K562 (cell line): ENCODE measurements at regions not wholly inside any gene's neighbourhood (a gene's known extent, or its start where the extent isn't known, plus 50 kb on each side); places are given as distances from the start of the nearest gene placed in this dataset.

ENCODE experiments used
- ATAC-seq: fragments of 200-7000 bp; cut with Tn5 transposase; 3 replicates; pipeline ENCODE4 v1.9.1; 2020; ENCODE audit warnings: moderate library complexity
- BruUV-seq: library from RNA; stranded (reverse); fragments of 400-500 nt; replicated peaks from 2 replicates; lab custom pipeline; 2021; lab: Mats Ljungman, UMichigan
- CTCF ChIA-PET: fragments of 300-600 bp; formaldehyde crosslinking; extraction: SDS; loops from one replicate; lab custom pipeline; 2021; ENCODE audit warnings: low intra/inter-chr PET ratio; lab: Yijun Ruan, JAX
- POLR2A ChIA-PET: fragments of 300-600, 350-650 bp; sonication (Branson Sonifier 250); formaldehyde crosslinking; extraction: SDS; loops from one replicate; lab custom pipeline; 2021; ENCODE audit warnings: antibody characterized with exemption, inconsistent platforms; lab: Yijun Ruan, JAX
- DNase-seq, 4 experiments: peaks; one replicate each; pipeline versions ENCODE4 v3.0.0 to v3.0.0-alpha.2; 2011 to 2018; ENCODE audit warnings: low spot score in 3 of 4, mixed read lengths in 3 of 4; ENCODE audit errors: extremely low read depth in 1 of 4
- FAIRE-seq: peaks from 2 replicates; lab custom pipeline; 2011; peaks lifted over from hg19 to GRCh38; lab: Jason Lieb, UNC
- H2AFZ ChIP-seq: 2 replicates; pipeline ENCODE4 v1.6.0; 2011; ENCODE audit warnings: low read depth, low read length, control low read depth, inconsistent platforms
- H3K27ac ChIP-seq: fragments of 200-600 bp; 3 replicates; pipeline ENCODE4 v1.8.0; 2011; ENCODE audit warnings: low read depth, mild to moderate bottlenecking, control low read depth, inconsistent platforms, low read length, moderate library complexity, mixed read lengths; ENCODE audit errors: extremely low read depth
- H3K27me3 ChIP-seq, 2 experiments: fragments of 300-600 bp in 1 of 2; 2 replicates in 1 of 2; 3 replicates in 1 of 2; pipeline versions ENCODE4 v1.6.0 to v1.8.0; 2011; ENCODE audit warnings: inconsistent platforms in 2 of 2, low read length in 2 of 2, mild to moderate bottlenecking in 1 of 2, mixed read lengths in 1 of 2, moderate library complexity in 1 of 2; ENCODE audit not compliant: control insufficient read depth in 2 of 2, insufficient read depth in 2 of 2
- H3K36me3 ChIP-seq: fragments of 300-600 bp; 3 replicates; pipeline ENCODE4 v1.8.0; 2011; ENCODE audit warnings: mild to moderate bottlenecking, low read length, inconsistent platforms; ENCODE audit not compliant: control insufficient read depth, insufficient read depth
- H3K4me1 ChIP-seq, 2 experiments: fragments of 200-600 bp in 1 of 2; replicated peaks in 1 of 2; 2 replicates in 1 of 2; 3 replicates in 1 of 2; pipeline versions ENCODE4 v1.5.1 to v1.8.0; 2011; ENCODE audit warnings: inconsistent platforms in 2 of 2, low read length in 2 of 2, mild to moderate bottlenecking in 1 of 2, mixed read lengths in 1 of 2, moderate library complexity in 1 of 2; ENCODE audit not compliant: control insufficient read depth in 2 of 2, insufficient read depth in 2 of 2
- H3K4me2 ChIP-seq: 2 replicates; pipeline ENCODE4 v1.6.1; 2011; ENCODE audit warnings: low read length, control low read depth, inconsistent platforms, mixed read lengths; ENCODE audit not compliant: insufficient read depth
- H3K4me3 ChIP-seq: fragments of 200-600 bp; sonication (generic), shearing (Covaris generic); 2 replicates; pipeline ENCODE4 v1.5.1; 2016; ENCODE audit warnings: control low read depth, inconsistent platforms
- H3K79me2 ChIP-seq: fragments of 200-600 bp; 3 replicates; pipeline ENCODE4 v1.8.0; 2011; ENCODE audit warnings: low read length, inconsistent platforms; ENCODE audit not compliant: control insufficient read depth, insufficient read depth
- H3K9ac ChIP-seq, 2 experiments: 2 replicates each; pipeline versions ENCODE4 v1.6.0 to v1.6.1; 2011; ENCODE audit warnings: low read depth in 2 of 2, low read length in 2 of 2, control low read depth in 1 of 2, inconsistent platforms in 1 of 2, mild to moderate bottlenecking in 1 of 2, mixed read lengths in 1 of 2; ENCODE audit not compliant: insufficient read depth in 1 of 2
- H3K9me1 ChIP-seq: one replicate; pipeline ENCODE4 v1.6.0; 2011; ENCODE audit warnings: inconsistent platforms, mild to moderate bottlenecking, low read length, moderate library complexity; ENCODE audit not compliant: control insufficient read depth, insufficient read depth
- H3K9me3 ChIP-seq: replicated peaks from 2 replicates; pipeline ENCODE4 v1.5.1; 2011; ENCODE audit warnings: low read depth, low read length, inconsistent platforms; ENCODE audit not compliant: control insufficient read depth, insufficient read depth
- H4K20me1 ChIP-seq: replicated peaks from 2 replicates; pipeline ENCODE4 v1.6.1; 2011; ENCODE audit warnings: low read length, inconsistent platforms, mixed read lengths; ENCODE audit not compliant: control insufficient read depth, insufficient read depth
- CHD1 ChIP-seq: fragments of 200-600 bp; sonication (generic); IDR thresholded peaks from one replicate; pipeline ENCODE4 v1.6.1; 2012; ENCODE audit warnings: mild to moderate bottlenecking, moderate library complexity, low read length, inconsistent platforms
- KHSRP ChIP-seq: fragments of 450-650 bp; IDR thresholded peaks from 2 replicates; pipeline ENCODE4 v1.6.1; 2017
- MXI1 ChIP-seq: IDR thresholded peaks from 2 replicates; pipeline ENCODE4 v1.6.1; 2011; ENCODE audit warnings: low read depth, mild to moderate bottlenecking, improper control_type of control experiment, low read length
- NFATC3 ChIP-seq: fragments of 450-650 bp; IDR thresholded peaks from 2 replicates; pipeline ENCODE4 v1.6.1; 2017; ENCODE audit warnings: mild to moderate bottlenecking
- NKRF ChIP-seq: fragments of 450-650 bp; IDR thresholded peaks from 2 replicates; pipeline ENCODE4 v1.6.1; 2016; ENCODE audit warnings: borderline replicate concordance
- PHF21A ChIP-seq: fragments of 450-650 bp; IDR thresholded peaks from 2 replicates; pipeline ENCODE4 v1.6.1; 2017; ENCODE audit warnings: low read depth, borderline replicate concordance
- SMAD3 ChIP-seq: fragments of 450-650 bp; formaldehyde crosslinking; conservative IDR thresholded peaks from 2 replicates; pipeline ENCODE4 v1.4.0; 2020; ENCODE audit warnings: mild to moderate bottlenecking
- TCFL5 ChIP-seq: fragments of 250-450 bp; sonication (Bioruptor Pico); conservative IDR thresholded peaks from 2 replicates; pipeline ENCODE4 v1.6.1; 2021; ENCODE audit warnings: mild to moderate bottlenecking, moderate library complexity, matching md5 sums
- TFAP4 ChIP-seq: sonication (generic); formaldehyde crosslinking; IDR thresholded peaks from 2 replicates; pipeline ENCODE4 v1.8.0; 2022; ENCODE audit warnings: missing genetic modification reagents, mild to moderate bottlenecking, moderate library complexity, borderline replicate concordance
- THRAP3 ChIP-seq: fragments of 450-650 bp; IDR thresholded peaks from 2 replicates; pipeline ENCODE4 v1.6.1; 2016; ENCODE audit warnings: mild to moderate bottlenecking, inconsistent platforms, borderline replicate concordance
- ZC3H11A ChIP-seq: IDR thresholded peaks from 2 replicates; pipeline ENCODE4 v1.6.1; 2012; ENCODE audit warnings: low read depth, low read length, improper control_type of control experiment
- ZFP30 ChIP-seq: fragments of 250-450 bp; sonication (Bioruptor Pico); IDR thresholded peaks from 2 replicates; pipeline ENCODE4 v1.8.0; 2022; ENCODE audit warnings: moderate library complexity, mild to moderate bottlenecking, inconsistent platforms, borderline replicate concordance
- ZNF311 ChIP-seq: fragments of 250-450 bp; sonication (Bioruptor Pico); IDR thresholded peaks from 2 replicates; pipeline ENCODE4 v1.4.0; 2020; ENCODE audit warnings: mild to moderate bottlenecking, moderate library complexity
- WGBS: fragments of 100-300 bp; shearing (Covaris generic); methylation state at CpG from one replicate; pipeline ENCODE4 v1.1.6; 2016; ENCODE audit warnings: low coverage, mixed read lengths; ENCODE audit not compliant: insufficient coverage; ENCODE audit errors: missing lambda C conversion rate; 5-methylcytosine and 5-hydroxymethylcytosine counted together
- in situ Hi-C: fragments of 300-500 bp; cut with MboI; formaldehyde crosslinking; loops from 4 replicates; pipeline ENCODE4 v1.15.0; 2018; ENCODE audit warnings: inconsistent platforms, mixed read lengths
- intact Hi-C: fragments of 100-400 bp; cut with micrococcal nuclease; formaldehyde crosslinking; loops from 2 replicates; pipeline ENCODE4 v1.14.2; 2022
- TF ChIP-seq, protein P1 (sequence below): sonication (generic); formaldehyde crosslinking; IDR thresholded peaks from 2 replicates; pipeline ENCODE4 v1.8.1; 2023; ENCODE audit warnings: mild to moderate bottlenecking, missing genetic modification reagents
- TF ChIP-seq, protein P2 (sequence below): fragments of 250-450 bp; sonication (Bioruptor Pico); IDR thresholded peaks from 2 replicates; pipeline ENCODE4 v1.4.0; 2020; ENCODE audit warnings: borderline replicate concordance

DNA sequence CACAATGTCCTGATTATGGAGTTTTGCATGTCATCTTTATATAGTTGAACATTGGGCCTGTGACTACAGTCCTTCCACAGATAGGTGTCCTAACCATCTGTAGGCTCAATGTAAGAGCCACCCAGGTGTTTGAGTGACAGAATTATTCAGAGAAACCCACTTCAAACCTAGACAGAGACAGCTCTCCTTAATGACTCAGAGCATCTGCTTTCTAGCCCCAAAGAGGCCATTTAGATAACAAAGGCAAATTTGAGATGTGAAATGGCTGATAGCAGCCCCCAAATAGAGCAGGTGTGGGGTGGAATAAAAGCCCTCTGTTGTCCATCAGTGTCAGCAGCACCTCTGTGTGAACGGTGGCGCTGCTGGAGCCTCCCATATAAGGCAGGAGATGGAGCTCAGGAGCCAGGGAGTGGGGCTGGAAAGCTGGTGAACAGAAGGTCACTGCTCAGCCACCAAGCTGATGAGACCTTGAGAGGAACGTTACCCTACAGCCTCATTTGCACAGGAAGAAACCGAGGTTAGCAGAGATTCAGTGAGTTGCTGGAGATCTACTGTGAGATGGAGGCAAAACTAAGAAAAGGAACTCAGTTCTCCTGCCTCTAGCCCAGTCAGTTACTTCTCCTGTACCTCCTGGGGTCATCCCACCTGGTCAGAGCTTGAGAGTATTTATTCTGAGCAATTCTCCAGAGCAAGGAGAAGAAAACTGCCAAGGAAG lies 153.3 kb upstream of the LNX1 start:
- H3K36me3 ChIP-seq = no peaks in the 10 kb centered on the region
- H2AFZ ChIP-seq = no peak overlapping the region
- 1% methylated on average over 4 of the region's 4 CpGs for WGBS
- H4K20me1 ChIP-seq = no peaks in the 10 kb centered on the region; the same call in 1 of the 2 replicates
- FAIRE-seq = no peak
- H3K4me3 ChIP-seq = no peak overlapping the region
- in situ Hi-C loops = no loop called here
- H3K4me2 ChIP-seq = no peak overlapping the region
- H3K27me3 ChIP-seq = peaks cover 0 to 4% of the 10 kb centered on the region in 2 experiments; a peak in 1 of 5 replicates
- H3K27ac ChIP-seq = no peak overlapping the region
- TF ChIP-seq ZNF311 (no peak), KHSRP (no peak), NFATC3 (no peak), TCFL5 (no peak), TFAP4 (no peak), ZFP30 (CRISPR knock-in tag) (no peak), CHD1 (no peak), SMAD3 (no peak), THRAP3 (no peak), PHF21A (no peak), MXI1 (no peak), NKRF (no peak), ZC3H11A (no peak)
- TF ChIP-seq, protein P1, sequence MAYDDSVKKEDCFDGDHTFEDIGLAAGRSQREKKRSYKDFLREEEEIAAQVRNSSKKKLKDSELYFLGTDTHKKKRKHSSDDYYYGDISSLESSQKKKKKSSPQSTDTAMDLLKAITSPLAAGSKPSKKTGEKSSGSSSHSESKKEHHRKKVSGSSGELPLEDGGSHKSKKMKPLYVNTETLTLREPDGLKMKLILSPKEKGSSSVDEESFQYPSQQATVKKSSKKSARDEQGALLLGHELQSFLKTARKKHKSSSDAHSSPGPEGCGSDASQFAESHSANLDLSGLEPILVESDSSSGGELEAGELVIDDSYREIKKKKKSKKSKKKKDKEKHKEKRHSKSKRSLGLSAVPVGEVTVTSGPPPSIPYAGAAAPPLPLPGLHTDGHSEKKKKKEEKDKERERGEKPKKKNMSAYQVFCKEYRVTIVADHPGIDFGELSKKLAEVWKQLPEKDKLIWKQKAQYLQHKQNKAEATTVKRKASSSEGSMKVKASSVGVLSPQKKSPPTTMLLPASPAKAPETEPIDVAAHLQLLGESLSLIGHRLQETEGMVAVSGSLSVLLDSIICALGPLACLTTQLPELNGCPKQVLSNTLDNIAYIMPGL = no peak
- TF ChIP-seq, protein P2, sequence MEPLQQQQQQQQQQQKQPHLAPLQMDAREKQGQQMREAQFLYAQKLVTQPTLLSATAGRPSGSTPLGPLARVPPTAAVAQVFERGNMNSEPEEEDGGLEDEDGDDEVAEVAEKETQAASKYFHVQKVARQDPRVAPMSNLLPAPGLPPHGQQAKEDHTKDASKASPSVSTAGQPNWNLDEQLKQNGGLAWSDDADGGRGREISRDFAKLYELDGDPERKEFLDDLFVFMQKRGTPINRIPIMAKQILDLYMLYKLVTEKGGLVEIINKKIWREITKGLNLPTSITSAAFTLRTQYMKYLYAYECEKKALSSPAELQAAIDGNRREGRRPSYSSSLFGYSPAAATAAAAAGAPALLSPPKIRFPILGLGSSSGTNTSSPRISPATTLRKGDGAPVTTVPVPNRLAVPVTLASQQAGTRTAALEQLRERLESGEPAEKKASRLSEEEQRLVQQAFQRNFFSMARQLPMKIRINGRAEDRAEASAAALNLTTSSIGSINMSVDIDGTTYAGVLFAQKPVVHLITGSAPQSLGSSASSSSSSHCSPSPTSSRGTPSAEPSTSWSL (CRISPR knock-in tag) = no peak
- TF ChIP-seq, all 486 proteins: peak for 0
- no peak for DNase-seq
- intact Hi-C loops = no loop called here
- no peaks in the 10 kb centered on the region for H3K9me3 ChIP-seq
- ATAC-seq = no peak
- CTCF ChIA-PET = no interaction called here
- H3K4me1 ChIP-seq = no peaks in the 10 kb centered on the region
- POLR2A ChIA-PET = no interaction called here
- H3K9ac ChIP-seq = no peak overlapping the region
- no TSS peak for BruUV-seq
- H3K79me2 ChIP-seq = no peaks in the 10 kb centered on the region
- H3K9me1 ChIP-seq = no peaks in the 10 kb centered on the region
